Esophagus (tissue), 2 donors: ENCODE measurements at regions not wholly inside any gene's neighbourhood (a gene's known extent, or its start where the extent isn't known, plus 50 kb on each side); places are given as distances from the start of the nearest gene placed in this dataset.
A peak's percentile ranks its signal among the peaks of the same experiment; 100 is the strongest.

Source experiments
- H3K27ac ChIP-seq, 2 donors: one replicate each; pipeline ENCODE4 v1.5.1; 2013; ENCODE audit warnings: low read depth in 2 of 2, mild to moderate bottlenecking in 2 of 2, inconsistent platforms in 1 of 2, low read length in 1 of 2, moderate library complexity in 1 of 2
- H3K27me3 ChIP-seq, 2 donors: one replicate each; pipeline ENCODE4 v1.6.1; 2013; ENCODE audit warnings: low read length in 2 of 2, control low read depth in 1 of 2, mild to moderate bottlenecking in 1 of 2; ENCODE audit not compliant: insufficient read depth in 2 of 2, control insufficient read depth in 1 of 2
- H3K36me3 ChIP-seq, 2 donors: one replicate each; pipeline ENCODE4 v1.6.1; 2013; ENCODE audit warnings: low read length in 1 of 2; ENCODE audit not compliant: control insufficient read depth in 2 of 2, insufficient read depth in 2 of 2
- H3K4me1 ChIP-seq, 2 donors: one replicate each; pipeline ENCODE4 v1.6.1; 2013; ENCODE audit warnings: low read length in 1 of 2; ENCODE audit not compliant: control insufficient read depth in 2 of 2, insufficient read depth in 2 of 2
- H3K4me3 ChIP-seq, 2 donors: one replicate each; pipeline ENCODE4 v1.5.1; 2013; ENCODE audit warnings: low read length in 2 of 2, mild to moderate bottlenecking in 2 of 2, low read depth in 1 of 2, moderate library complexity in 1 of 2
- H3K9me3 ChIP-seq, 2 donors: one replicate each; pipeline ENCODE4 v1.6.1; 2013; ENCODE audit warnings: mild to moderate bottlenecking in 2 of 2, low read depth in 1 of 2, low read length in 1 of 2, moderate library complexity in 1 of 2; ENCODE audit not compliant: control insufficient read depth in 2 of 2, insufficient read depth in 1 of 2
- WGBS, 2 donors: extraction: QIAGEN DNeasy Blood & Tissue Kit; methylation state at CpG; one replicate each; pipeline ENCODE4 v1.1.7; 2013; 5-methylcytosine and 5-hydroxymethylcytosine counted together
- donor health status: healthy with polysubstance abuse.
- donor health status: Bipolar disorder and iron deficiency.

GRCh38 chr11:15768321-15768720 lies 588.0 kb downstream of the SOX6 start:
- Histone ChIP-seq H3K4me1 (peaks cover 2 to 5% of the 10 kb centered on the region in 2 donors), H3K27me3 (no peaks in the 10 kb centered on the region), H3K27ac (no peak overlapping the region), H3K9me3 (peaks cover 0 to 2% of the 10 kb centered on the region in 2 donors), H3K36me3 (no peaks in the 10 kb centered on the region), H3K4me3 (no peak overlapping the region)
- WGBS, 2 donors: 94% methylated on average over 5 of the region's 5 CpGs

- H3K9me3 ChIP-seq: peaks cover 0 to 2% of the 10 kb centered on the region in 2 donors
- H3K4me3 ChIP-seq: no peak overlapping the region
- H3K27me3 ChIP-seq: no peaks in the 10 kb centered on the region
- H3K36me3 ChIP-seq: no peaks in the 10 kb centered on the region
- peak overlapping the region in 1 of 2 donors; percentile 10 for H3K27ac ChIP-seq
- 52 to 69% methylated on average over 3 of the region's 3 CpGs for WGBS, 2 donors
- peaks cover 2 to 5% of the 10 kb centered on the region in 2 donors for H3K4me1 ChIP-seq
Observed at GRCh38 chr11:15769203-15769602, 587.1 kb downstream of the SOX6 start.

- Histone ChIP-seq H3K36me3 (no peaks in the 10 kb centered on the region), H3K4me1 (peaks cover 2 to 5% of the 10 kb centered on the region in 2 donors), H3K9me3 (peaks cover 0 to 2% of the 10 kb centered on the region in 2 donors), H3K27ac (no peak overlapping the region), H3K4me3 (no peak overlapping the region), H3K27me3 (no peaks in the 10 kb centered on the region)
- WGBS, 2 donors: 94 to 97% methylated on average over 1 of the region's 1 CpG
Observed at GRCh38 chr11:15770798-15771414, 585.4 kb downstream of the SOX6 start.

GRCh38 chr11:15772547-15772946 lies 583.8 kb downstream of the SOX6 start:
- Histone ChIP-seq H3K27ac (no peak overlapping the region), H3K27me3 (no peaks in the 10 kb centered on the region), H3K36me3 (no peaks in the 10 kb centered on the region), H3K4me3 (no peak overlapping the region), H3K9me3 (peaks cover 0 to 2% of the 10 kb centered on the region in 2 donors), H3K4me1 (peaks cover 2 to 5% of the 10 kb centered on the region in 2 donors)
- 74 to 80% methylated on average over 3 of the region's 3 CpGs for WGBS, 2 donors

DNA sequence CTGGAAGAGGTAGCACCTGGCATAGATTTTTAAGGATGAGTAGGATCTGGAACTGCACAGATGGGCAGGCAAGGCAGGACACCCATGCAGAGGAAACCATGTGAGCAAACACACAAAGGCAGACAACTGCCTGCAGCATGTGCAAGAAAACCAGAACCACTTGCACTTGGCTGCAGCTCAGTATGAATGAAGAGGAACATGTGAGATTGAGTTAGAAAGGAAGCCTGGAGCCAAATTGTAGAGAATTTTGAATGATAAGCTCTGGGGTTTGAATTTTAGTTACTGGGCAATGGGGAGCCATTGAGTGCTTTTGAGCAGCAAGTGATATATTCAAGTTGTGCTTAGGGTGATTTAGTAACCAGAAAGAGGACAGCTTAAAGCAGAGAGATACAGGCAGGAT lies 583.4 kb downstream of the SOX6 start:
- H3K9me3 ChIP-seq: peaks cover 0 to 2% of the 10 kb centered on the region in 2 donors
- H3K36me3 ChIP-seq: no peaks in the 10 kb centered on the region
- no peak overlapping the region for H3K4me3 ChIP-seq
- no peaks in the 10 kb centered on the region for H3K27me3 ChIP-seq
- H3K27ac ChIP-seq: no peak overlapping the region
- peaks cover 2 to 5% of the 10 kb centered on the region in 2 donors for H3K4me1 ChIP-seq

DNA sequence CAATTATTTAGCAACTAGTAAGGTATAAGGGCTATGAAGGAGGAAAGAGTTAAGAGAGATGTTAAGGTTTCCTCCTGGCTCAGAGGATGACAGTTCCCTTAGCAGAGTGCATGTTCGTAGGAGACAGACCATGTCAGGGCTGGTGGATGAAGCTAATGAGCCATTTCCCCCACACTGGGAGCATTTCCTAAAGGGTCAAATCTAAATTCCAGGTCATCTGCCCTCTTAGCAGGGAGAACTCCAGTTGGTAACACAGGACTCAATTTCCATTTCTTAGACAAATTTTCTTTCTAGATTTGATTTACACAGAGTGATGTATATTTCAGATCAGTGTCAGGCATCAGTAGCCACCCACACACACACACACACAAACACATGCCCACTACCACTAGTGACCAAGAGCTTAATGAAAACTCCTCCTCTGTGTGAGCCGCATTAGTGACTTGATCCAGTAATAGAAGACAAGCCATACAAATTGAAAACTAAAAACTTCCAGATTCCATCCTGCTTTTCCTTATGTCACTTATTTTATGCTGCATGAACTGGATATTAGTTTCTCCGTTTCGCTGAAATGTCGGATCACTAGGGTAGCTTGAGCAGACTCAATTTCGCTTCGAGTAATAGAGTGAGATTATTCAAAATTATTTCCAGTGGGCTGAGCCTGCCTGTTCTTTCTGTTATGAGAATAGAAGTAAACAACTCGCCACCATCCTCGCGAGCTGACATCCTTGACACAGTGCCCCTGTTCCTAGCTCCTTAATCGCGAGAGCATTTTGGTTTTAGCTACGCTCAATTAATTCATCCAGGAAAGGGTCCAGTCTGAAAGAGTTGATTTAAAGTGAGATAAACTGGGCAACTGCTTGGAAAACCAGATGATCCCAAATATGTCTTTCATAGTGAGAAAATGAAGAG lies 582.6 kb downstream of the SOX6 start:
- WGBS, 2 donors: 72 to 77% methylated on average over 13 of the region's 13 CpGs
- no peak overlapping the region for H3K27ac ChIP-seq

GRCh38 chr11:15774388-15774939 lies 581.9 kb downstream of the SOX6 start:
- peaks cover 0 to under 1% of the 10 kb centered on the region in 2 donors for H3K9me3 ChIP-seq
- H3K27ac ChIP-seq: no peak overlapping the region
- H3K4me3 ChIP-seq: no peak overlapping the region
- 46 to 53% methylated on average over 4 of the region's 4 CpGs for WGBS, 2 donors
- H3K27me3 ChIP-seq: no peaks in the 10 kb centered on the region
- H3K4me1 ChIP-seq: peaks cover under 1 to 2% of the 10 kb centered on the region in 2 donors
- no peaks in the 10 kb centered on the region for H3K36me3 ChIP-seq

More for the DNA sequence above, 582.6 kb downstream of the SOX6 start:
- no peaks in the 10 kb centered on the region for H3K27me3 ChIP-seq
- no peak overlapping the region for H3K4me3 ChIP-seq
- peaks cover 2 to 5% of the 10 kb centered on the region in 2 donors for H3K4me1 ChIP-seq
- H3K36me3 ChIP-seq: no peaks in the 10 kb centered on the region
- H3K9me3 ChIP-seq: peaks cover 0 to 2% of the 10 kb centered on the region in 2 donors

DNA sequence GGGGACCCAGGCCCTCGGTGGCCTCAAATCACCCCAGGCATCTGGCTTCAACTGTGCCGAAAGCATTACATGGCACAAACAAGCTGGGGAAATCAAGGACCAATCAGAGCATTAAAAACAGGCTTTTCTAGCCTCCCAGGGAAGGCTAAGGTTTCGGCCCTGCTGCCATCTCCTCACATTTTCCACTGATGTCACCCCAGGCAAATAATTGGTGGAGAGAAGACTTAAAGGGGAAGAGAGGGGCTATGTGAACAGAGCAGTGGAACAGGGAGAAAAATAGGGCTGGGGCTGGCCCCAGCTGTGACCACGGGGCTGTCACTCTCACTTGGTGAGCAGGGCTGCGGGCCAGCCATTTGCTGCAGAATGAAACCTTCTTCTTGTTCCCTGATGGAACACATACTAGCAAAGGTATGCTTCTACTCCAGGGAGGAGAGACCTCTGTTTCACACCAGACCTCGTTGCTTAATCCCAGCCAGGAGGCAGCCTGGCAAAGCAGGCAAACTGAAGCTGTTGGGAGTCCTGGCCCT lies 581.3 kb downstream of the SOX6 start:
- Histone ChIP-seq H3K36me3 (no peaks in the 10 kb centered on the region), H3K9me3 (no peaks in the 10 kb centered on the region), H3K27ac (no peak overlapping the region), H3K4me3 (no peak overlapping the region), H3K4me1 (no peaks in the 10 kb centered on the region), H3K27me3 (no peaks in the 10 kb centered on the region)
- 58 to 72% methylated on average over 6 of the region's 6 CpGs for WGBS, 2 donors

DNA sequence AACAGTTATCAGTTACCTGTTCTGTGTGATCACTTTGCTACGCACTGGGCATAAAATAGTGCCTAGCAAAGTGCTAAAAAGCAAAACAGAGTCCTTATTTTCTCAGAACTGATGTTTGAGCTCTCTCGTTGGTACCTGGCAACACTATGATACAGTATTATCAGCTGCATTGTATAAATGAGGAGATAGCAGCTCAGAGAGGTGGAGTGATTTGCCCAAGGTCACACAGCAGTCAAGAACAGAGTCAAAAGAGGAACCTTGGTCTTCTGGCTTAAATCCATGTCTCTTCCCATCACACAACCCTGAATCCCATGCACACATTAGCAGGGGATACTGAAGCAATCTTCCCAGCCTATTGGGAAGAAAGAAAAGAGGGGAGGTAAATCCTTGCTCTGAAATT lies 580.5 kb downstream of the SOX6 start:
- Histone ChIP-seq H3K27ac (no peak overlapping the region), H3K27me3 (no peaks in the 10 kb centered on the region), H3K4me3 (no peak overlapping the region), H3K4me1 (no peaks in the 10 kb centered on the region), H3K9me3 (no peaks in the 10 kb centered on the region), H3K36me3 (no peaks in the 10 kb centered on the region)
- 79 to 83% methylated on average over 2 of the region's 2 CpGs for WGBS, 2 donors
